ENCODE measurements at regions not wholly inside any gene's neighbourhood (a gene's known extent, or its start where the extent isn't known, plus 50 kb on each side); places are given as distances from the start of the nearest gene placed in this dataset.
"Not testable (repeated sequence)": the region's sequence is repeated elsewhere in the genome, so short reads cannot be mapped to it uniquely, and the experiment has no call there.

DNA sequence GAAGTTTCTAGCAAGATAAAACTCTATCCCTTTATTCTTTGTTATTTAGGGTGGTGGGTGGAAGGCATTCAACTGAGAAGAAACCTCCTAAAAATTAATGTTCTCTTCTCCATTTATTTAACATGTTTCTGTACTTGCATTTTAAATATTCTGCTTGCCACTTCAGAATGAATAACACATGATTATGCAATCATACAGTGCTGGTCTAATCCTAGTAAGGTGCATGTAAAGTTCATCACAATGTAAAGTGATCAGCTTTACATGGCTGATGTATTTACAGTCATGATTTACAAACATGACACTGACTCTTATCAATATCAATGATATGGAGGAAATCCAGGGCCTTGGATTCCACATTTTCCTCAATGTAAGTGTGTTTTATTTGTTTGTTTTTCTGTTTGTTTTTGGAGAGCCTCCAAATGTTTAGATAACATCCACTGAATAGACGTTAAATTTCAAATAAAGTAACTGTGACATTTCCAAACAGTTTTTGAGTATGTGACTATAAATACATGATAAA, 342.1 kb upstream of the CTSO start:
- H3K27me3 Mint-ChIP-seq: no peaks in the 10 kb centered on the region

GRCh38 chr4:156294577-156294976, 340.9 kb upstream of the CTSO start:
- Mint-ChIP-seq H3K36me3 (ENCODE audit: low read depth) (no peaks in the 10 kb centered on the region), H3K27ac (no peak overlapping the region), H3K27me3 (no peaks in the 10 kb centered on the region), H3K4me3 (no peak overlapping the region), H3K4me1 (no peaks in the 10 kb centered on the region), H3K9me3 (no peaks in the 10 kb centered on the region)
- POLR2A ChIA-PET: no interaction called here
- CTCF ChIA-PET: no interaction called here
- no peak for DNase-seq

More for the DNA sequence above, 342.1 kb upstream of the CTSO start:
- Mint-ChIP-seq H3K4me3 (no peak overlapping the region), H3K27ac (no peak overlapping the region), H3K9me3 (no peaks in the 10 kb centered on the region), H3K4me1 (no peaks in the 10 kb centered on the region), H3K36me3 (ENCODE audit: low read depth) (no peaks in the 10 kb centered on the region)
- DNase-seq: no peak
- ChIA-PET CTCF (no interaction called here), POLR2A (no interaction called here)

DNA sequence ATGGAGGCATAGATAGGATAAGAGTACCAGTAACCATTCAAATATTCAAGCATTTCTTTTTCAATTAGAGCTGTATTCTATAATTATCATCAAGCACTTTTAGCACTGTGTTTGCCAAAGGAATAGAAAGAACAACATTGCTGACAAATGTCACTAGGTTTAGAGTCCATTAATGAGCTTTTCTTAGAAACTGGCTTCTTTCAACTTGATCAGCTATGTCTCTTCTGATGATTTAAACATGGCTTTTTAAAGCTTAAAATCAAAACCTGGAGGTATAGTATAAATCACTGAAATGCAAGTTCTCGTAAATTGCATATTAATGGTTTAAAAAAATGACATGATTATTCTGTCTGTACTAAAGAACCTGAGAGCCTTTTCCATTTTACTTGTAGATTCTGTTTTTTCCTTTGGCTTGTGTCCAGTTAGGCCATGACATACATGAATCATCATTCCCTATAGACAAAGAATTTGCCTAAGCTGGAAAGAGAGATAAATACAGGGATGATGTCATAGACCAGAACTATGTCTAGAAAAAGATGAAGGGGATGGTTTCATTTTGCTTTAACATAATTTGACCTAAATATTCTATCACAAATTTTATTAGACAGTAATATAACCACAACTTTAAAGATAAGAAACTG, 340.1 kb upstream of the CTSO start:
- Mint-ChIP-seq H3K4me1 (no peaks in the 10 kb centered on the region), H3K9me3 (no peaks in the 10 kb centered on the region), H3K27ac (no peak overlapping the region), H3K27me3 (no peaks in the 10 kb centered on the region), H3K36me3 (ENCODE audit: low read depth) (no peaks in the 10 kb centered on the region), H3K4me3 (no peak overlapping the region)
- no peak for DNase-seq
- ChIA-PET CTCF (no interaction called here), POLR2A (no interaction called here)

DNA sequence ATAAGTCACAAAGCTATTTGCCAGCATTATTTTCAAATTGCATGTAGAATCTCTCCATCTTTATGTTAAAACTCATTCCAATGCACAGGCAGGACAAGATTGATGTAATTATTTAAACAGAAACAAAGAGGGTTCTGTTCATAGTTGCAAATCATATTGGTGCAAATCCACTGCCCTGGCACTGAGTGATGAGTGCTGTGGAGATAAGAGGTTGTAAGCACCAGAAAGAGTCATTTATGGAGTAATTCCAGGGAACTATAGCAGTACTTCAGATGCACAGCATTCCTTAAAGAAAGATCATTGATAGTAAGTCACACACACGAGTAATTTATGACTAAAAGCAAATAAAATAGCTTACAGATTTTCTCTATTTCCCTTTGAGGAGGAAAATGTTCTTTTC, 337.7 kb upstream of the CTSO start:
- POLR2A ChIA-PET: no interaction called here
- CTCF ChIA-PET: no interaction called here
- H3K36me3 Mint-ChIP-seq (ENCODE audit: low read depth): no peaks in the 10 kb centered on the region

GRCh38 chr4:156290811-156291210, 337.1 kb upstream of the CTSO start:
- H3K27ac Mint-ChIP-seq: no peak overlapping the region
- CTCF ChIA-PET: no interaction called here
- POLR2A ChIA-PET: no interaction called here
- no peaks in the 10 kb centered on the region for H3K4me1 Mint-ChIP-seq
- H3K9me3 Mint-ChIP-seq: no peaks in the 10 kb centered on the region
- H3K36me3 Mint-ChIP-seq (ENCODE audit: low read depth): no peaks in the 10 kb centered on the region
- no peak overlapping the region for H3K4me3 Mint-ChIP-seq
- H3K27me3 Mint-ChIP-seq: no peaks in the 10 kb centered on the region
- DNase-seq: no peak

More for the DNA sequence above, 337.7 kb upstream of the CTSO start:
- DNase-seq: no peak
- H3K27me3 Mint-ChIP-seq: no peaks in the 10 kb centered on the region
- no peaks in the 10 kb centered on the region for H3K9me3 Mint-ChIP-seq
- no peaks in the 10 kb centered on the region for H3K4me1 Mint-ChIP-seq
- no peak overlapping the region for H3K4me3 Mint-ChIP-seq
- H3K27ac Mint-ChIP-seq: no peak overlapping the region

GRCh38 chr4:156290026-156290425, 336.4 kb upstream of the CTSO start:
- H3K27ac Mint-ChIP-seq; CTCF ChIA-PET; DNase-seq; POLR2A ChIA-PET; H3K36me3 Mint-ChIP-seq (ENCODE audit: low read depth); H3K4me1 Mint-ChIP-seq; H3K9me3 Mint-ChIP-seq; H3K27me3 Mint-ChIP-seq; H3K4me3 Mint-ChIP-seq: not testable (repeated sequence)

DNA sequence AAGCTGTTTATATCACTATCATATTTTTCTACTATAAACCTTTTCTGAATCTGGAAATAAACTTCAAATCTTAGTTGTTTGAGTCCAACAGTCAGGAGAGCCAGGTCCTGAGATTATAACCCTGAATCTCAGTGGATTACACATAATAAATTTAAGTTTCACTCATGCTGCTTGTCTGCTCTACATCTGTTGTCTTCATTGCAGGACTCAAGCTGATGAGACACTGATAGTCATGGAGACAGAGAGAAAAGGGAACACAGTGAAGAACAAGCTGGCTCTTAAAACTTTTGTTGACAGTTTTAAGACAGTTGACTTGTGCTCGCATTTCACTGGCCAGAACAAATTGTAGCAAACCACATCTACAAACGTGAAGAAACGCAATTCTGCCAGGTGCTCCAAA, 327.0 kb upstream of the CTSO start:
- Mint-ChIP-seq H3K27ac (no peak overlapping the region), H3K27me3 (no peaks in the 10 kb centered on the region), H3K4me3 (no peak overlapping the region), H3K36me3 (ENCODE audit: low read depth) (no peaks in the 10 kb centered on the region), H3K9me3 (no peaks in the 10 kb centered on the region), H3K4me1 (no peaks in the 10 kb centered on the region)
- ChIA-PET POLR2A (no interaction called here), CTCF (no interaction called here)
- DNase-seq: no peak

- Mint-ChIP-seq H3K27me3 (no peaks in the 10 kb centered on the region), H3K36me3 (ENCODE audit: low read depth) (no peaks in the 10 kb centered on the region), H3K4me1 (no peaks in the 10 kb centered on the region), H3K27ac (no peak overlapping the region), H3K4me3 (no peak overlapping the region), H3K9me3 (peaks cover 3% of the 10 kb centered on the region)
- ChIA-PET CTCF (no interaction called here), POLR2A (no interaction called here)
- no peak for DNase-seq
These were observed 311.7 kb upstream of the CTSO start for GRCh38 chr4:156265407-156265806.

- ChIA-PET POLR2A (no interaction called here), CTCF (no interaction called here)
- Mint-ChIP-seq H3K27ac (no peak overlapping the region), H3K4me1 (no peaks in the 10 kb centered on the region), H3K4me3 (no peak overlapping the region), H3K27me3 (no peaks in the 10 kb centered on the region), H3K9me3 (peaks cover 3% of the 10 kb centered on the region), H3K36me3 (ENCODE audit: low read depth) (no peaks in the 10 kb centered on the region)
- DNase-seq: no peak
These were observed 307.6 kb upstream of the CTSO start for GRCh38 chr4:156261230-156261629.

GRCh38 chr4:156255230-156256007, 301.8 kb upstream of the CTSO start:
- POLR2A ChIA-PET: no interaction called here
- CTCF ChIA-PET: no interaction called here
- Mint-ChIP-seq H3K9me3 (no peaks in the 10 kb centered on the region), H3K27ac (no peak overlapping the region), H3K4me1 (no peaks in the 10 kb centered on the region), H3K27me3 (no peaks in the 10 kb centered on the region), H3K36me3 (ENCODE audit: low read depth) (no peaks in the 10 kb centered on the region), H3K4me3 (no peak overlapping the region)
- DNase-seq: no peak

DNA sequence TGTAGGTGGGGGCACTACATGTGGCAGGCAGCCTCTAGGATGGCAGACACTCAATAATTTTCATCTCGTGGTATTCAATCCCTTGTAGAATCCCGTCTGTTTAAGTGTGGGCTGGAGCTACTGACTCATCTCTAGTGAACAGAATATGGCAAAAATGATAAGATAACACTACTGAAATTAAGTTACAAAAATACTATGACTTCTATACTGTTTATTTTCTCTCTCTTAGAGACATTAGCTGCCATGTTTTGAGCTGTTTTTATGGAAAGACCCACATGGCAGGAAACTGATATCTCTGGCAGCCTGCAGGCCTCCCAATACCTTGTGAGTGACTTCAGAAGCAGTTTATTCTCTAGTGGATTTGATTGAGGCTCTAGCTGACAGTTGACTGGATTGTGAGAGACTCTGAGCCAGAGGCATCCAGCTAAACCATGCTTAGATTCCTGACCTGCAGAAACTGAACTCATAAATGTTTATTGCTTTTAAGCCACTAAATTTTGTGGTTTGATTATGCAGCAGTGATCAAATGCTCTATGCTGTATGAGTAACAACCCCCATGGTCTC, 298.8 kb upstream of the CTSO start:
- peaks cover 2% of the 10 kb centered on the region for H3K4me1 Mint-ChIP-seq
- H3K4me3 Mint-ChIP-seq: no peak overlapping the region
- no peaks in the 10 kb centered on the region for H3K9me3 Mint-ChIP-seq
- DNase-seq: no peak
- ChIA-PET POLR2A (no interaction called here), CTCF (no interaction called here)
- no peaks in the 10 kb centered on the region for H3K27me3 Mint-ChIP-seq
- H3K36me3 Mint-ChIP-seq (ENCODE audit: low read depth): no peaks in the 10 kb centered on the region
- no peak overlapping the region for H3K27ac Mint-ChIP-seq

- no peak for DNase-seq
- H3K4me3 Mint-ChIP-seq: no peak overlapping the region
- POLR2A ChIA-PET: no interaction called here
- no peaks in the 10 kb centered on the region for H3K27me3 Mint-ChIP-seq
- CTCF ChIA-PET: no interaction called here
- H3K9me3 Mint-ChIP-seq: no peaks in the 10 kb centered on the region
- H3K4me1 Mint-ChIP-seq: peaks cover 2% of the 10 kb centered on the region
- no peaks in the 10 kb centered on the region for H3K36me3 Mint-ChIP-seq (ENCODE audit: low read depth)
- H3K27ac Mint-ChIP-seq: no peak overlapping the region
These were observed 297.9 kb upstream of the CTSO start for GRCh38 chr4:156251373-156252065.

- H3K27me3 Mint-ChIP-seq: no peaks in the 10 kb centered on the region
- no peak overlapping the region for H3K27ac Mint-ChIP-seq
- H3K36me3 Mint-ChIP-seq (ENCODE audit: low read depth): no peaks in the 10 kb centered on the region
- ChIA-PET CTCF (no interaction called here), POLR2A (no interaction called here)
- H3K4me3 Mint-ChIP-seq: no peak overlapping the region
- H3K9me3 Mint-ChIP-seq: no peaks in the 10 kb centered on the region
- H3K4me1 Mint-ChIP-seq: peaks cover 2% of the 10 kb centered on the region
- no peak for DNase-seq
These were observed 295.3 kb upstream of the CTSO start for GRCh38 chr4:156248917-156249316.

Measured in activated CD4-positive, alpha-beta memory T cell treated with anti-CD3 and anti-CD28 coated beads, Interleukin-2, amount 10 ng/mL, durations not matched to agents 7 days and 5 days (primary cell).